ENCODE measurements at regions not wholly inside any gene's neighbourhood (a gene's known extent, or its start where the extent isn't known, plus 50 kb on each side); places are given as distances from the start of the nearest gene placed in this dataset.

GRCh38 chr12:85352016-85352415 lies 72.0 kb downstream of the ALX1 start:
- no peaks in the 10 kb centered on the region; the same call in 1 of the 2 replicates for H3K27me3 Mint-ChIP-seq (ENCODE audit: insufficient read depth)
- TF ChIP-seq, protein P1, sequence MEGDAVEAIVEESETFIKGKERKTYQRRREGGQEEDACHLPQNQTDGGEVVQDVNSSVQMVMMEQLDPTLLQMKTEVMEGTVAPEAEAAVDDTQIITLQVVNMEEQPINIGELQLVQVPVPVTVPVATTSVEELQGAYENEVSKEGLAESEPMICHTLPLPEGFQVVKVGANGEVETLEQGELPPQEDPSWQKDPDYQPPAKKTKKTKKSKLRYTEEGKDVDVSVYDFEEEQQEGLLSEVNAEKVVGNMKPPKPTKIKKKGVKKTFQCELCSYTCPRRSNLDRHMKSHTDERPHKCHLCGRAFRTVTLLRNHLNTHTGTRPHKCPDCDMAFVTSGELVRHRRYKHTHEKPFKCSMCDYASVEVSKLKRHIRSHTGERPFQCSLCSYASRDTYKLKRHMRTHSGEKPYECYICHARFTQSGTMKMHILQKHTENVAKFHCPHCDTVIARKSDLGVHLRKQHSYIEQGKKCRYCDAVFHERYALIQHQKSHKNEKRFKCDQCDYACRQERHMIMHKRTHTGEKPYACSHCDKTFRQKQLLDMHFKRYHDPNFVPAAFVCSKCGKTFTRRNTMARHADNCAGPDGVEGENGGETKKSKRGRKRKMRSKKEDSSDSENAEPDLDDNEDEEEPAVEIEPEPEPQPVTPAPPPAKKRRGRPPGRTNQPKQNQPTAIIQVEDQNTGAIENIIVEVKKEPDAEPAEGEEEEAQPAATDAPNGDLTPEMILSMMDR (IDR thresholded peaks at IDR 0.05): no peak
- no peaks in the 10 kb centered on the region for H3K4me1 Mint-ChIP-seq (ENCODE audit: low read depth)
- no peak overlapping the region for H3K27ac Mint-ChIP-seq
- H3K9me3 Mint-ChIP-seq: peaks cover 34% of the 10 kb centered on the region
- no peak overlapping the region for H3K4me3 Mint-ChIP-seq
- no peaks in the 10 kb centered on the region; the same call in 1 of the 2 replicates for H3K36me3 Mint-ChIP-seq (ENCODE audit: low read depth)
- no peak for DNase-seq

GRCh38 chr12:85356596-85357385 lies 76.8 kb downstream of the ALX1 start:
- H3K9me3 Mint-ChIP-seq: peaks cover 41% of the 10 kb centered on the region
- no peaks in the 10 kb centered on the region; the same call in 1 of the 2 replicates for H3K27me3 Mint-ChIP-seq (ENCODE audit: insufficient read depth)
- H3K4me1 Mint-ChIP-seq (ENCODE audit: low read depth): no peaks in the 10 kb centered on the region
- H3K27ac Mint-ChIP-seq: no peak overlapping the region
- H3K4me3 Mint-ChIP-seq: no peak overlapping the region
- no peaks in the 10 kb centered on the region; the same call in 1 of the 2 replicates for H3K36me3 Mint-ChIP-seq (ENCODE audit: low read depth)
- no peak for DNase-seq
- TF ChIP-seq, protein P1 (IDR thresholded peaks at IDR 0.05): no peak

GRCh38 chr12:85357609-85358008 lies 77.6 kb downstream of the ALX1 start:
- TF ChIP-seq, protein P1 (IDR thresholded peaks at IDR 0.05): no peak
- H3K27ac Mint-ChIP-seq: no peak overlapping the region
- H3K27me3 Mint-ChIP-seq (ENCODE audit: insufficient read depth): no peaks in the 10 kb centered on the region; the same call in 1 of the 2 replicates
- no peak overlapping the region for H3K4me3 Mint-ChIP-seq
- no peaks in the 10 kb centered on the region for H3K4me1 Mint-ChIP-seq (ENCODE audit: low read depth)
- H3K36me3 Mint-ChIP-seq (ENCODE audit: low read depth): no peaks in the 10 kb centered on the region; the same call in 1 of the 2 replicates
- DNase-seq: no peak
- peaks cover 41% of the 10 kb centered on the region for H3K9me3 Mint-ChIP-seq

DNA sequence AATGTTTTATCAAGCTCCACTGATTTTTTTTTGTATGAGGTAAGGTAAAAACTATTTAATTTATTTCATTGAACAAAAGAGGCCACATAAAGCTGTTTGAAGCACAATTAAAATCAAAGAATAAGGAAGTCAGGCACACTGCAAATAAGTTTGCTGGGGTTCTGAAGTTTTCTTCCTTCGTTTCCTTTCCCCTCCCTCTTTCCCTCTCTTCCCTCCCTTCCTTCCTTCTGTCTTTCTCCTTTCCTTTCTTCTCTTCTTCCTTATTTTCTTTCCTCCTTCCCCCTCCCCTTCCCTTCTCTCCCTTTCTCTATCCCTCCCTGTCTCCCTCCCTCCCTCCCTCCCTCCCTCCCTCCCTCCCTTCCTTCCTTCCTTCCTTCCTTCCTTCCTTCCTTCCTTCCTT lies 78.7 kb downstream of the ALX1 start:
- H3K27ac Mint-ChIP-seq: no peak overlapping the region
- peaks cover 41% of the 10 kb centered on the region for H3K9me3 Mint-ChIP-seq
- H3K4me1 Mint-ChIP-seq (ENCODE audit: low read depth): no peaks in the 10 kb centered on the region
- H3K36me3 Mint-ChIP-seq (ENCODE audit: low read depth): no peaks in the 10 kb centered on the region; the same call in 1 of the 2 replicates
- H3K27me3 Mint-ChIP-seq (ENCODE audit: insufficient read depth): no peaks in the 10 kb centered on the region; the same call in 1 of the 2 replicates
- TF ChIP-seq, protein P1 (IDR thresholded peaks at IDR 0.05): no peak
- no peak overlapping the region for H3K4me3 Mint-ChIP-seq
- no peak for DNase-seq

- H3K9me3 Mint-ChIP-seq: peaks cover 37% of the 10 kb centered on the region
- no peak overlapping the region for H3K27ac Mint-ChIP-seq
- no peak overlapping the region for H3K4me3 Mint-ChIP-seq
Observed at GRCh38 chr12:85363382-85364190, 83.6 kb downstream of the ALX1 start.

More at GRCh38 chr12:85363382-85364190, 83.6 kb downstream of the ALX1 start:
- no peak for DNase-seq
- TF ChIP-seq, protein P1 (IDR thresholded peaks at IDR 0.05): no peak
- Mint-ChIP-seq H3K27me3 (ENCODE audit: insufficient read depth) (no peaks in the 10 kb centered on the region), H3K36me3 (ENCODE audit: low read depth) (no peaks in the 10 kb centered on the region), H3K4me1 (ENCODE audit: low read depth) (no peaks in the 10 kb centered on the region)

Data from HFFc6 (cell line).